ENCODE measurements at regions not wholly inside any gene's neighbourhood (a gene's known extent, or its start where the extent isn't known, plus 50 kb on each side); places are given as distances from the start of the nearest gene placed in this dataset.

DNA sequence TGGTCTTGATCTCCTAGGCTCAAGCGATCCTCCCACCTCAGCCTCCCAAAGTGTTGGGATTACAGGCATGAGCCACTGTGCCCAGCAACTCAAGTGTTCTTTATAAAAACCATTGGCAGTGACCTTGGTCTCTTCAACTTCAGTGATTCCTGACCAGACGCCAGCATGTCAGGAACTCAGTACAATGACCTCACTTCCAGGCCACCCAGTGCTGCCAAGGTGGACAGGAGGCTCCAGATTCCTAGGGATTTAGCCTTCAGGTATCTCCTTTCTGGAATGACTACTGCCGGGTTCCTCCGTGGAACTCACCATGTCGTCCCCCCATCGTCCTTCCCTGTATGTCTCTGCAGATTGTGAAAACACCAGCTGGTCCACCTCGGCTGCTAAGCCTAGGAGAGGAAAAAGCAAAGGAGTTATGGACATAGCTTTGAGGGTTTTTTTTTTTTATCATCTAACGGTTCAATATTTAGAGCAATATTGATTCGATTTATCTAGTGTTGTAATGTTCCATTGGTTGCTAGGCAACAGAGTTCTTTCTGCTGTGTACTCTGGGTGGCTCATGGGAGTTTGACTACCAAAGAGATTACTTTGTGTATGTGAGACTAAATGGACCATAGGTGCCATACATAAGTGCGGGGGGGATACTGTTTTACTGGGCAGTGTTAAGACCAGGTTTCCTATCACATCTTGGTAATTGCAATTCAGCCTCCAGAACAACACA, 425.8 kb upstream of the AUTS2 start:
- Histone ChIP-seq H3K27me3 (no peaks in the 10 kb centered on the region), H3K4me1 (peaks cover 0 to 8% of the 10 kb centered on the region in 2 donors), H3K9me3 (no peaks in the 10 kb centered on the region), H3K27ac (no peak overlapping the region), H3K36me3 (no peaks in the 10 kb centered on the region), H3K4me3 (no peak overlapping the region)
- TF ChIP-seq, protein P1, sequence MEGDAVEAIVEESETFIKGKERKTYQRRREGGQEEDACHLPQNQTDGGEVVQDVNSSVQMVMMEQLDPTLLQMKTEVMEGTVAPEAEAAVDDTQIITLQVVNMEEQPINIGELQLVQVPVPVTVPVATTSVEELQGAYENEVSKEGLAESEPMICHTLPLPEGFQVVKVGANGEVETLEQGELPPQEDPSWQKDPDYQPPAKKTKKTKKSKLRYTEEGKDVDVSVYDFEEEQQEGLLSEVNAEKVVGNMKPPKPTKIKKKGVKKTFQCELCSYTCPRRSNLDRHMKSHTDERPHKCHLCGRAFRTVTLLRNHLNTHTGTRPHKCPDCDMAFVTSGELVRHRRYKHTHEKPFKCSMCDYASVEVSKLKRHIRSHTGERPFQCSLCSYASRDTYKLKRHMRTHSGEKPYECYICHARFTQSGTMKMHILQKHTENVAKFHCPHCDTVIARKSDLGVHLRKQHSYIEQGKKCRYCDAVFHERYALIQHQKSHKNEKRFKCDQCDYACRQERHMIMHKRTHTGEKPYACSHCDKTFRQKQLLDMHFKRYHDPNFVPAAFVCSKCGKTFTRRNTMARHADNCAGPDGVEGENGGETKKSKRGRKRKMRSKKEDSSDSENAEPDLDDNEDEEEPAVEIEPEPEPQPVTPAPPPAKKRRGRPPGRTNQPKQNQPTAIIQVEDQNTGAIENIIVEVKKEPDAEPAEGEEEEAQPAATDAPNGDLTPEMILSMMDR (IDR thresholded peaks at IDR 0.05): no peak
- no peak for DNase-seq (ENCODE audit: low spot score)

DNA sequence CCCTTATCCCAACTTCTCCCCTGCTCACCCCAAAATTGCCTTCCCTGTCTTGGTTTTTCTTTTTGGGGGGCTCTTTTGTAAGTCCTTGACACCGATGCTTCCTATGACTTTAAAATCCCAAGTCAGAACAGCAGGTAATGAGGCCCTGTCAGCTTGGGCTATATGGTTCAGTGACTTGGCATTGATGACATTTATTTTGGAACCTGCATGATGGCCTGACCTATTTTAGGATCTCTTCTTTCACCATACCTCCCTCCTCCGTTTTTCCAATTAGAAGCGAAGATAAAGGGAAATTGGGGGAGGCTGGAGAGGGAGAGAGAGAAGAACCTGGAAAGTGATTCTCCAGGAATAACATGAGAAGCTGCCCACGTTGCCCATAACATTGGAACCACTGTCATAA, 424.9 kb upstream of the AUTS2 start:
- Histone ChIP-seq H3K4me1 (peaks cover 0 to 16% of the 10 kb centered on the region in 2 donors), H3K27ac (no peak overlapping the region), H3K4me3 (no peak overlapping the region), H3K27me3 (no peaks in the 10 kb centered on the region), H3K9me3 (no peaks in the 10 kb centered on the region), H3K36me3 (no peaks in the 10 kb centered on the region)
- no peak for DNase-seq (ENCODE audit: low spot score)
- TF ChIP-seq, protein P1 (IDR thresholded peaks at IDR 0.05): no peak

DNA sequence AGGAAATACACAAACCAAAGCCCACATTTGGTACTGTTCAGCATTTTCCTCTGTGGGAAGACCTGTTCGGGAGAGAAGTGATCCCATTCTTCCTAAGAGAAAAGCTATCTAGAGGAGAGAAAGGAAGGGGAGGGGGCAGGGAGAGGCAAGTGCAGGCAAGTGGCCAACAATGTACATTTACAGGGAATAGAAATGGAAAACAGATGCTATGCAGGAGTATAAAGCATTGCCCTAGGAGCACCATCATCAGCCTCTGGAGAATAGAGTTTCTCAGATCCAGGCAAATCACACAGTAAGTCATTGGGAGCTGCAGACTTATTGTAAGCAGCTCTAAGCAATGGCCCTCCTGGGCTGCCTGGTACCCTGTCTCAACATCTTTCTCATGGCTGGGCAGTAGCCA, 424.4 kb upstream of the AUTS2 start:
- no peaks in the 10 kb centered on the region for H3K36me3 ChIP-seq
- peaks cover 0 to 16% of the 10 kb centered on the region in 2 donors for H3K4me1 ChIP-seq
- no peak overlapping the region for H3K4me3 ChIP-seq
- no peak for DNase-seq (ENCODE audit: low spot score)
- no peak overlapping the region for H3K27ac ChIP-seq
- no peaks in the 10 kb centered on the region for H3K27me3 ChIP-seq
- TF ChIP-seq, protein P1 (IDR thresholded peaks at IDR 0.05): no peak
- no peaks in the 10 kb centered on the region for H3K9me3 ChIP-seq

DNA sequence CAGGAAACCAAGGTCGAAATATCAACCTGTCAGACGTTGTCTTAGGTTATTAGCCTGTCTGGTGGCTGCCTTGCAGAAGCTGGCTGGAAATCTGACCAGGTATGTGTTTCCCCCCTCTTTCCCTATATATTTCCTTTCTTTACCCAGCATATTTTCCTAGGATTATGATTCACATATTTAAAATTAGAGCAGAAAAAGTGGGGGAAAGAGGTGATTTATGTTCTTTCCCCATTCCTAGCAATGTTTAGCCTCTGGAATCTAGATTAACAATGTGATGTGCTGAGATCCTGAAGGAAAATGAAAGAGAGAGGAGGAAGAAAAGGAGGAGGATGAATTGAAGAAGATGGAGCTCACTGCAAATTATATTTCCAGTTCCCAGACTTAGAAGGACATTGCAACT, 421.4 kb upstream of the AUTS2 start:
- peaks cover 0 to 16% of the 10 kb centered on the region in 2 donors for H3K4me1 ChIP-seq
- H3K4me3 ChIP-seq: no peak overlapping the region
- peak overlapping the region in 1 of 2 donors; percentile 64 for H3K27ac ChIP-seq
- H3K36me3 ChIP-seq: no peaks in the 10 kb centered on the region
- TF ChIP-seq, protein P1 (IDR thresholded peaks at IDR 0.05): no peak
- H3K27me3 ChIP-seq: no peaks in the 10 kb centered on the region
- no peak for DNase-seq (ENCODE audit: low spot score)
- no peaks in the 10 kb centered on the region for H3K9me3 ChIP-seq

DNA sequence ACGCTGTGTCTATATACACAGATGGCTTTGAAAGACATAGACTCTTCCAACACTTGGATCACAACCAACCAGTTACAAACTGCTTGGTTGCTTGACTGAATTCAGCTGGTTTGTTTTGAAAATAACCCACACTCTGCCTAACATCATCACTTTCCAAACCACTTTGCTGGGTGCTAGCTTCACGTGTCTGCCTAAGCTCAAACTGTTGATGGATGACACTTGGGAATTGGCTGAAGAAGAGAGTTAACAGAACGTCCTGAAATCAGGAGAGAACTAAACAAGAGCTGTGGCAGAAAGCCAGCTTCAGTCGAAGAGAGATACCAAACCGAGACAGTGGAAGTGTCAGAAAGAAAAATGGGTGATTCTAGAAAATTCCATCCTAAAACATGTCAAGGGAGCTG, 420.8 kb upstream of the AUTS2 start:
- Histone ChIP-seq H3K36me3 (no peaks in the 10 kb centered on the region), H3K4me3 (no peak overlapping the region), H3K27ac (peak overlapping the region; percentile 53 to 64), H3K27me3 (no peaks in the 10 kb centered on the region), H3K9me3 (no peaks in the 10 kb centered on the region), H3K4me1 (peaks cover 0 to 16% of the 10 kb centered on the region in 2 donors)
- DNase-seq (ENCODE audit: low spot score): no peak
- TF ChIP-seq, protein P1 (IDR thresholded peaks at IDR 0.05): no peak
